Liver (tissue), 3 donors: ENCODE measurements at regions not wholly inside any gene's neighbourhood (a gene's known extent, or its start where the extent isn't known, plus 50 kb on each side); places are given as distances from the start of the nearest gene placed in this dataset.

Source experiments
- EGR1 ChIP-seq, 2 donors: IDR thresholded peaks; 2 replicates each; pipeline ENCODE4 v1.6.1; 2016 to 2018; ENCODE audit warnings: antibody characterized with exemption in 2 of 2, low read depth in 2 of 2
- FOXA1 ChIP-seq: IDR thresholded peaks from 2 replicates; pipeline ENCODE4 v1.6.1; 2016; ENCODE audit warnings: antibody characterized with exemption
- GABPA ChIP-seq, 2 donors: IDR thresholded peaks in 1 of 2; conservative IDR thresholded peaks in 1 of 2; 2 replicates each; pipeline ENCODE4 v1.6.1; 2016; ENCODE audit warnings: antibody characterized with exemption in 2 of 2, mild to moderate bottlenecking in 1 of 2, moderate library complexity in 1 of 2
- RAD21 ChIP-seq, 2 donors: IDR thresholded peaks; 2 replicates each; pipeline ENCODE4 v1.6.1; 2016; ENCODE audit warnings: antibody characterized with exemption in 2 of 2, mild to moderate bottlenecking in 2 of 2
- RXRA ChIP-seq, 2 donors: IDR thresholded peaks; 2 replicates each; pipeline ENCODE4 v1.6.1; 2017 to 2018; ENCODE audit warnings: antibody characterized with exemption in 2 of 2, mild to moderate bottlenecking in 1 of 2
- SP1 ChIP-seq: IDR thresholded peaks from 2 replicates; pipeline ENCODE4 v1.6.1; 2018; ENCODE audit warnings: antibody characterized with exemption, mild to moderate bottlenecking
- TF ChIP-seq, protein P1 (sequence below): IDR thresholded peaks from 2 replicates; pipeline ENCODE4 v1.6.1; 2016; ENCODE audit warnings: antibody characterized with exemption
- TF ChIP-seq, protein P2 (sequence below): fragments of 150-350 bp; IDR thresholded peaks from 2 replicates; pipeline ENCODE4 v1.5.1; 2017; ENCODE audit warnings: improper control_type of control experiment, low read depth, low read length; ENCODE audit not compliant: missing input control
- TF ChIP-seq, protein P3 (sequence below): IDR thresholded peaks from 2 replicates; pipeline ENCODE4 v1.6.1; 2016; ENCODE audit warnings: antibody characterized with exemption
- TF ChIP-seq, protein P4 (sequence below): IDR thresholded peaks from 2 replicates; pipeline ENCODE4 v1.6.1; 2016; ENCODE audit warnings: antibody characterized with exemption, mild to moderate bottlenecking
- donor health status: healthy.
- donor health status: healthy.

DNA sequence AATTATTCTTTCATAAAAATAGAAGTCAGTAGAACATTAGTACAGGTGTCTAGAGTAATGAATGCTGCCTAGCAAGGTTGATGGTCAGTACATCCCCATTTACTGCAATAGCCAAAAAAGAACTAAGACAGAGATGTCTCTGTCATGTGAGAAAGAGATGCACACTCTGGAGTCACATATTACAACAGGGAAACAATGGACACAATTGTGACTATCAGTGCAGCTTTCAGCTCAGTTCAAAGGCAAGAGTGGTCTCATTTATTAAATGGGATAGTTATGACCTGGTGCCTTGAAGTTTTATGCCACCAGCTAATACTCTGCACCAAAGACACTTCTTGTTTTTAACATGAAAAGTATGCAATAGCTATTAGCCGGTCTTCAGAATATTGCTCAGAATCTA is 194.9 kb upstream of the CHAC2 start:
- TF ChIP-seq, protein P1, sequence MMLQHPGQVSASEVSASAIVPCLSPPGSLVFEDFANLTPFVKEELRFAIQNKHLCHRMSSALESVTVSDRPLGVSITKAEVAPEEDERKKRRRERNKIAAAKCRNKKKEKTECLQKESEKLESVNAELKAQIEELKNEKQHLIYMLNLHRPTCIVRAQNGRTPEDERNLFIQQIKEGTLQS, result no peak
- TF ChIP-seq FOXA1, result no peak
- TF ChIP-seq, protein P2, sequence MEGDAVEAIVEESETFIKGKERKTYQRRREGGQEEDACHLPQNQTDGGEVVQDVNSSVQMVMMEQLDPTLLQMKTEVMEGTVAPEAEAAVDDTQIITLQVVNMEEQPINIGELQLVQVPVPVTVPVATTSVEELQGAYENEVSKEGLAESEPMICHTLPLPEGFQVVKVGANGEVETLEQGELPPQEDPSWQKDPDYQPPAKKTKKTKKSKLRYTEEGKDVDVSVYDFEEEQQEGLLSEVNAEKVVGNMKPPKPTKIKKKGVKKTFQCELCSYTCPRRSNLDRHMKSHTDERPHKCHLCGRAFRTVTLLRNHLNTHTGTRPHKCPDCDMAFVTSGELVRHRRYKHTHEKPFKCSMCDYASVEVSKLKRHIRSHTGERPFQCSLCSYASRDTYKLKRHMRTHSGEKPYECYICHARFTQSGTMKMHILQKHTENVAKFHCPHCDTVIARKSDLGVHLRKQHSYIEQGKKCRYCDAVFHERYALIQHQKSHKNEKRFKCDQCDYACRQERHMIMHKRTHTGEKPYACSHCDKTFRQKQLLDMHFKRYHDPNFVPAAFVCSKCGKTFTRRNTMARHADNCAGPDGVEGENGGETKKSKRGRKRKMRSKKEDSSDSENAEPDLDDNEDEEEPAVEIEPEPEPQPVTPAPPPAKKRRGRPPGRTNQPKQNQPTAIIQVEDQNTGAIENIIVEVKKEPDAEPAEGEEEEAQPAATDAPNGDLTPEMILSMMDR, result no peak
- no peak for TF ChIP-seq GABPA (IDR thresholded peaks at IDR 0.05 in 1 of 2, conservative IDR thresholded peaks at IDR 0.05 in 1 of 2)
- no peak for TF ChIP-seq SP1
- TF ChIP-seq RXRA (IDR thresholded peaks at IDR 0.05), result no peak
- TF ChIP-seq, protein P3, sequence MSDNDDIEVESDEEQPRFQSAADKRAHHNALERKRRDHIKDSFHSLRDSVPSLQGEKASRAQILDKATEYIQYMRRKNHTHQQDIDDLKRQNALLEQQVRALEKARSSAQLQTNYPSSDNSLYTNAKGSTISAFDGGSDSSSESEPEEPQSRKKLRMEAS, result no peak
- no peak for TF ChIP-seq RAD21 (IDR thresholded peaks at IDR 0.05)
- no peak for TF ChIP-seq EGR1 (IDR thresholded peaks at IDR 0.05; ENCODE audit: low read depth in 2 of 2)
- TF ChIP-seq, protein P4, sequence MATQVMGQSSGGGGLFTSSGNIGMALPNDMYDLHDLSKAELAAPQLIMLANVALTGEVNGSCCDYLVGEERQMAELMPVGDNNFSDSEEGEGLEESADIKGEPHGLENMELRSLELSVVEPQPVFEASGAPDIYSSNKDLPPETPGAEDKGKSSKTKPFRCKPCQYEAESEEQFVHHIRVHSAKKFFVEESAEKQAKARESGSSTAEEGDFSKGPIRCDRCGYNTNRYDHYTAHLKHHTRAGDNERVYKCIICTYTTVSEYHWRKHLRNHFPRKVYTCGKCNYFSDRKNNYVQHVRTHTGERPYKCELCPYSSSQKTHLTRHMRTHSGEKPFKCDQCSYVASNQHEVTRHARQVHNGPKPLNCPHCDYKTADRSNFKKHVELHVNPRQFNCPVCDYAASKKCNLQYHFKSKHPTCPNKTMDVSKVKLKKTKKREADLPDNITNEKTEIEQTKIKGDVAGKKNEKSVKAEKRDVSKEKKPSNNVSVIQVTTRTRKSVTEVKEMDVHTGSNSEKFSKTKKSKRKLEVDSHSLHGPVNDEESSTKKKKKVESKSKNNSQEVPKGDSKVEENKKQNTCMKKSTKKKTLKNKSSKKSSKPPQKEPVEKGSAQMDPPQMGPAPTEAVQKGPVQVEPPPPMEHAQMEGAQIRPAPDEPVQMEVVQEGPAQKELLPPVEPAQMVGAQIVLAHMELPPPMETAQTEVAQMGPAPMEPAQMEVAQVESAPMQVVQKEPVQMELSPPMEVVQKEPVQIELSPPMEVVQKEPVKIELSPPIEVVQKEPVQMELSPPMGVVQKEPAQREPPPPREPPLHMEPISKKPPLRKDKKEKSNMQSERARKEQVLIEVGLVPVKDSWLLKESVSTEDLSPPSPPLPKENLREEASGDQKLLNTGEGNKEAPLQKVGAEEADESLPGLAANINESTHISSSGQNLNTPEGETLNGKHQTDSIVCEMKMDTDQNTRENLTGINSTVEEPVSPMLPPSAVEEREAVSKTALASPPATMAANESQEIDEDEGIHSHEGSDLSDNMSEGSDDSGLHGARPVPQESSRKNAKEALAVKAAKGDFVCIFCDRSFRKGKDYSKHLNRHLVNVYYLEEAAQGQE, result no peak
